ENCODE measurements at regions not wholly inside any gene's neighbourhood (a gene's known extent, or its start where the extent isn't known, plus 50 kb on each side); places are given as distances from the start of the nearest gene placed in this dataset.
A peak's percentile ranks its signal among the peaks of the same experiment; 100 is the strongest.

DNA sequence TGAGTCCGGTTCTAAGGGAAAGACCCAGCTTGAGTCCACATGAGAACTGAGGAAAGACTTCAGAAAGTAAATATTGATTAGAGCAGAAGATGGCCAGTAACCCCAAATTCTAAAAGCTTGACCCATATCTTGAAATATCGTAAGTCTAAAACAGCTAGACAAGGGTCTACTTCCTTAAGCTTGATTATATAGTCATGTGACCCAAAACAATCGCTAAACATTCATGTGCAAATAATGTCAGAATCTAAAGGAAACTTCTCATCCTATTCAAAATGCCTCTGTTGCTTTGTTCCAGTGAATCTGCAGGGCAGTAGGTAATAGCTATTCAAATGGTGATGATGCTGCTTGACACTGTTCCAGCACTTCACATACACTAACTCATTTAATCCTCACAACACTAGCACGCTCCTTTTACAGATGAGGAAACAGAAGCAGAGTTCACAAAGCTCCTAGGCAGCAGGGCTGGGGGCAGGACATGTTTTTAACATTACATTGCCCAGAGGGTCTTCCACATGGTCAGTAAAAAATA, 52.6 kb downstream of the TCF20 start:
- H3K4me3 ChIP-seq, result no peak overlapping the region
- intact Hi-C loops (cut with DNase I; ENCODE audit: low total_unique reads), result no loop called here
- H3K36me3 ChIP-seq, result peaks cover 0 to 29% (median 24%) of the 10 kb centered on the region in 6 donors
- 67 to 78% (median 74%) methylated on average over 4 of the region's 4 CpGs for WGBS, 5 donors
- TF ChIP-seq CTCF (IDR thresholded peaks at IDR 0.05 in 8 of 11, conservative IDR thresholded peaks at IDR 0.05 in 3 of 11) (no peak), POLR2A (IDR thresholded peaks at IDR 0.05) (no peak), POLR2AphosphoS5 (IDR thresholded peaks at IDR 0.05) (no peak)
- H3K27me3 ChIP-seq (replicated peaks in 1 of 7), result no peaks in the 10 kb centered on the region
- H3K4me1 ChIP-seq, result peaks cover 4 to 69% (median 19%) of the 10 kb centered on the region in 6 donors
- DNase-seq, result no peak
- H3K9me3 ChIP-seq, result no peaks in the 10 kb centered on the region
- H3K27ac ChIP-seq, result peak overlapping the region in 1 of 8 donors; percentile 4

DNA sequence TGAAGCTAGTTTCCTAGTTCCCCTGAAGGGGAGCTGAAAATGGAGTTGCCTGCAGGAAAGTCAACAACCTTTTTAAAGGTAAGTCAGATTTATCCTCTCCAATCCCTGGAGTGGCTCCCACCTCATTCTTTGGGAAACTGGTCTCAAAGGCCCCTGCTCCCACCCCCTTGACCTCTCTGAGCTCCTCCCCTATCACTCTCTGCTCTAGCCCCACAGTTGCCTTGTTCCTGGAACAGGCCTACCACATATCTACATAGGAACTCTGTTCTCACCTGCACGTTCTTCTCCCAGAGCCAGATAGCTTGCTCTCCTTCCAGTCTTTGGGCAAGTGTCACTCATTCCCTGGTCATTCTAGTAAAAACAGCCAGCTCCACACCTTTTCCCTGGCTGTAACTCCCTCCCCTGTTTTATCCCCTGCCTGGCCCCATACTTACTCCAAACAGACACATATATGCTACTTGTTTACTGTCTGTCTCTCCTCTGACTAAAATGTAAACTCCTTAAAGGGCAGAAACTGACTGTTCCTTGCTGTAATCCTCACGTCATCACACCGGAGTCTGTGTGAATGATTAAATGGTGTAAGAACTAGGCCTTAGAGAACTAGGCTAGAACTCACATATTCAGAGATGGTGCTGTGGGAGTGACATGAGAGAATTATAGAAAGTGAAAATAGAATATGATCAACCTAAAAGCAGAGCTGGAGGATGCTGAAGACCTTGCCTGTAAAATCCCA, 53.3 kb downstream of the TCF20 start:
- Histone ChIP-seq H3K27me3 (replicated peaks in 1 of 7) (no peaks in the 10 kb centered on the region), H3K4me1 (peaks cover 4 to 62% (median 19%) of the 10 kb centered on the region in 6 donors), H3K27ac (no peak overlapping the region), H3K9me3 (no peaks in the 10 kb centered on the region), H3K36me3 (peaks cover 0 to 35% (median 30%) of the 10 kb centered on the region in 6 donors), H3K4me3 (no peak overlapping the region)
- 71 to 91% (median 80%) methylated on average over 3 of the region's 3 CpGs for WGBS, 5 donors
- no peak for TF ChIP-seq CTCF (IDR thresholded peaks at IDR 0.05 in 8 of 11, conservative IDR thresholded peaks at IDR 0.05 in 3 of 11)
- TF ChIP-seq POLR2A (IDR thresholded peaks at IDR 0.05), result no peak
- DNase-seq, result no peak
- intact Hi-C loops (cut with DNase I; ENCODE audit: low total_unique reads), result no loop called here

- no peaks in the 10 kb centered on the region for H3K9me3 ChIP-seq
- no peak overlapping the region for H3K4me3 ChIP-seq
- 92 to 97% (median 93%) methylated on average over 15 of the region's 15 CpGs for WGBS, 5 donors
- intact Hi-C loops (cut with DNase I; ENCODE audit: low total_unique reads), result no loop called here
- H3K27me3 ChIP-seq (replicated peaks in 1 of 7), result no peaks in the 10 kb centered on the region
- peaks cover 0 to 59% (median 51%) of the 10 kb centered on the region in 6 donors for H3K36me3 ChIP-seq
- H3K27ac ChIP-seq, result no peak overlapping the region
- DNase-seq, result no peak
- peaks cover 4 to 43% (median 19%) of the 10 kb centered on the region in 6 donors for H3K4me1 ChIP-seq
- TF ChIP-seq POLR2A (IDR thresholded peaks at IDR 0.05) (no peak), CTCF (IDR thresholded peaks at IDR 0.05 in 8 of 11, conservative IDR thresholded peaks at IDR 0.05 in 3 of 11) (no peak), POLR2AphosphoS5 (IDR thresholded peaks at IDR 0.05) (no peak)
Measured at GRCh38 chr22:42214633-42215415, 55.6 kb downstream of the TCF20 start.

DNA sequence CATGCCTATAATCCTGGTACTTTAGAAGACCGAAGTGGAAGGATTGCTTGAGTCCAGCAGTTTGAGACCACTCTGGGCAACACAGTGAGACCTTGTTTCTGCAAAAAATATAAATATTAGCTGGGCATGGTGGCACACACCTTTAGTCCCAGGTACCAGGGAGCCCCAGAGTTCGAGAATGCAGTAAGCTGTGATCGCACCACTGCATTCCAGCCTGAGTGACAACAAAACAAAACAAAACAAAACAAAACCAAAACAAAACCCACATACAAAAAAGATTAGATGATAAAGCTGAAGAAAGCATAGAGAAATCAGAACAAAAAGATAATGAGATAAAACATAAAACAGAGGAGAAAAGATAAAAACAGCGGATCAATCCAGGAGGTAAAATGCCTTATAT, 62.1 kb downstream of the TCF20 start:
- Histone ChIP-seq H3K9me3 (no peaks in the 10 kb centered on the region), H3K27me3 (replicated peaks in 1 of 7) (no peaks in the 10 kb centered on the region), H3K27ac (peak overlapping the region in 2 of 8 donors; percentile 39 to 45), H3K4me1 (peaks cover 0 to 45% (median 16%) of the 10 kb centered on the region in 6 donors), H3K4me3 (no peak overlapping the region), H3K36me3 (peaks cover 0 to 76% (median 44%) of the 10 kb centered on the region in 6 donors)
- DNase-seq, result no peak
- intact Hi-C loops (cut with DNase I; ENCODE audit: low total_unique reads), result no loop called here
- 90 to 94% (median 91%) methylated on average over 4 of the region's 4 CpGs for WGBS, 5 donors
- TF ChIP-seq POLR2A (IDR thresholded peaks at IDR 0.05) (no peak), CTCF (IDR thresholded peaks at IDR 0.05 in 8 of 11, conservative IDR thresholded peaks at IDR 0.05 in 3 of 11) (no peak), POLR2AphosphoS5 (IDR thresholded peaks at IDR 0.05) (no peak)
